HEK293 (cell line): ENCODE measurements at regions not wholly inside any gene's neighbourhood (a gene's known extent, or its start where the extent isn't known, plus 50 kb on each side); places are given as distances from the start of the nearest gene placed in this dataset.

Experiments used
- ZBTB1 ChIP-seq: fragments of 450-650 bp; formaldehyde crosslinking; IDR thresholded peaks from 2 replicates; pipeline ENCODE4 v1.5.1; 2016; ENCODE audit warnings: missing biosample characterization, missing genetic modification characterization
- ZNF514 ChIP-seq: fragments of 450-650 bp; formaldehyde crosslinking; IDR thresholded peaks from 2 replicates; pipeline ENCODE4 v1.5.1; 2016; ENCODE audit warnings: missing biosample characterization, missing genetic modification characterization
- TF ChIP-seq, protein P1 (sequence below): fragments of 450-650 bp; formaldehyde crosslinking; IDR thresholded peaks from 2 replicates; pipeline ENCODE4 v1.5.1; 2016; ENCODE audit warnings: missing biosample characterization, missing genetic modification characterization
- TF ChIP-seq, protein P2 (sequence below): IDR thresholded peaks from 2 replicates; pipeline ENCODE4 v1.6.1; 2011; ENCODE audit warnings: mild to moderate bottlenecking, low read depth, low read length, borderline replicate concordance

DNA sequence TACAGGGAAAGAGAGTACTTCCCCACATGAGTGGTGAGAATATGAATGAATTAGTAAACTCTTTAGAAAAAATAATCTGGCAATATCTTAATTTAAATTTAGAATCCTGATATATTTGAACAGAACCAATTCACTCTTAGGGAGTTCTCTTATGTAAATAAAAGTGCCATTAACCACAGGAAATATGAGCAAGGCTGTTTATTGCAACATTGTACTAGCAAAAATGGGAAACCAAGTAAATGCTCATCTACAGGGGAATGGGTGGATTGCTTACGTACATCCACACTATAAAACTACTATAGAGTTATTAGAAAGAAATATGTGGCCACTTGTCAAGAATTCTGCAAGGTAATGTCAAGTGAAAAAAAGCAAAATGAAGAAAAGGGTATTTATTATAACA lies 274.5 kb downstream of the TLE1 start:
- TF ChIP-seq, protein P1, sequence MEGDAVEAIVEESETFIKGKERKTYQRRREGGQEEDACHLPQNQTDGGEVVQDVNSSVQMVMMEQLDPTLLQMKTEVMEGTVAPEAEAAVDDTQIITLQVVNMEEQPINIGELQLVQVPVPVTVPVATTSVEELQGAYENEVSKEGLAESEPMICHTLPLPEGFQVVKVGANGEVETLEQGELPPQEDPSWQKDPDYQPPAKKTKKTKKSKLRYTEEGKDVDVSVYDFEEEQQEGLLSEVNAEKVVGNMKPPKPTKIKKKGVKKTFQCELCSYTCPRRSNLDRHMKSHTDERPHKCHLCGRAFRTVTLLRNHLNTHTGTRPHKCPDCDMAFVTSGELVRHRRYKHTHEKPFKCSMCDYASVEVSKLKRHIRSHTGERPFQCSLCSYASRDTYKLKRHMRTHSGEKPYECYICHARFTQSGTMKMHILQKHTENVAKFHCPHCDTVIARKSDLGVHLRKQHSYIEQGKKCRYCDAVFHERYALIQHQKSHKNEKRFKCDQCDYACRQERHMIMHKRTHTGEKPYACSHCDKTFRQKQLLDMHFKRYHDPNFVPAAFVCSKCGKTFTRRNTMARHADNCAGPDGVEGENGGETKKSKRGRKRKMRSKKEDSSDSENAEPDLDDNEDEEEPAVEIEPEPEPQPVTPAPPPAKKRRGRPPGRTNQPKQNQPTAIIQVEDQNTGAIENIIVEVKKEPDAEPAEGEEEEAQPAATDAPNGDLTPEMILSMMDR (tag by site-specific recombination): no peak
- TF ChIP-seq ZNF514 (tag by site-specific recombination) (no peak), ZBTB1 (tag by site-specific recombination) (no peak)
- TF ChIP-seq, protein P2, sequence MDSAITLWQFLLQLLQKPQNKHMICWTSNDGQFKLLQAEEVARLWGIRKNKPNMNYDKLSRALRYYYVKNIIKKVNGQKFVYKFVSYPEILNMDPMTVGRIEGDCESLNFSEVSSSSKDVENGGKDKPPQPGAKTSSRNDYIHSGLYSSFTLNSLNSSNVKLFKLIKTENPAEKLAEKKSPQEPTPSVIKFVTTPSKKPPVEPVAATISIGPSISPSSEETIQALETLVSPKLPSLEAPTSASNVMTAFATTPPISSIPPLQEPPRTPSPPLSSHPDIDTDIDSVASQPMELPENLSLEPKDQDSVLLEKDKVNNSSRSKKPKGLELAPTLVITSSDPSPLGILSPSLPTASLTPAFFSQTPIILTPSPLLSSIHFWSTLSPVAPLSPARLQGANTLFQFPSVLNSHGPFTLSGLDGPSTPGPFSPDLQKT: no peak
